RWPE1 (cell line): ENCODE measurements at regions not wholly inside any gene's neighbourhood (a gene's known extent, or its start where the extent isn't known, plus 50 kb on each side); places are given as distances from the start of the nearest gene placed in this dataset.

ENCODE experiments used
- CTCF ChIA-PET: fragments of 350-600 bp; sonication (Branson Sonifier 250); formaldehyde crosslinking; extraction: SDS; loops from one replicate; lab custom pipeline; 2021; lab: Yijun Ruan, JAX
- POLR2A ChIA-PET: fragments of 400-600 bp; formaldehyde crosslinking; extraction: SDS; loops from one replicate; lab custom pipeline; 2020; ENCODE audit warnings: antibody characterized with exemption; ENCODE audit not compliant: low non-redundant PET; lab: Yijun Ruan, JAX
- DNase-seq: peaks from one replicate; pipeline ENCODE4 v3.0.0; 2012; ENCODE audit warnings: low spot score
- H3K27ac ChIP-seq: fragments of 450-650 bp; 2 replicates; pipeline ENCODE4 v1.5.1; 2017
- CTCF ChIP-seq: fragments of 450-650 bp; conservative IDR thresholded peaks from 2 replicates; pipeline ENCODE4 v1.5.1; 2017; ENCODE audit warnings: low read depth, mild to moderate bottlenecking

- POLR2A ChIA-PET, result no interaction called here
- CTCF ChIA-PET, result interaction anchor here (0.6 kb wide), 1 partner anchor 107 kb away, joined by 4 read pairs; no protein-coding TSS in a partner anchor
- no peak for DNase-seq
- no peak overlapping the region for H3K27ac ChIP-seq
- no peak for TF ChIP-seq CTCF
Measured at GRCh38 chr2:106954304-106954703, 68.3 kb upstream of the ST6GAL2 start.

- ChIA-PET CTCF (no interaction called here), POLR2A (no interaction called here)
- no peak for DNase-seq
- H3K27ac ChIP-seq, result no peak overlapping the region
- no peak for TF ChIP-seq CTCF
Measured at GRCh38 chr2:106956416-106956815, 70.4 kb upstream of the ST6GAL2 start.

GRCh38 chr2:106956879-106957278 lies 70.9 kb upstream of the ST6GAL2 start:
- DNase-seq, result no peak
- CTCF ChIA-PET, result no interaction called here
- H3K27ac ChIP-seq, result no peak overlapping the region
- POLR2A ChIA-PET, result no interaction called here
- TF ChIP-seq CTCF, result no peak

- H3K27ac ChIP-seq, result no peak overlapping the region
- ChIA-PET POLR2A (no interaction called here), CTCF (no interaction called here)
- no peak for TF ChIP-seq CTCF
- DNase-seq, result no peak
Measured at GRCh38 chr2:106959975-106960682, 74.2 kb upstream of the ST6GAL2 start.

GRCh38 chr2:106960683-106961161 lies 74.8 kb upstream of the ST6GAL2 start:
- ChIA-PET CTCF (no interaction called here), POLR2A (no interaction called here)
- DNase-seq, result no peak
- no peak overlapping the region for H3K27ac ChIP-seq
- TF ChIP-seq CTCF, result no peak

- CTCF ChIA-PET, result no interaction called here
- no peak overlapping the region for H3K27ac ChIP-seq
- DNase-seq, result no peak
- no peak for TF ChIP-seq CTCF
- POLR2A ChIA-PET, result no interaction called here
Measured at GRCh38 chr2:106961328-106961727, 75.4 kb upstream of the ST6GAL2 start.
